Fibroblast of lung (primary cell): ENCODE measurements at regions not wholly inside any gene's neighbourhood (a gene's known extent, or its start where the extent isn't known, plus 50 kb on each side); places are given as distances from the start of the nearest gene placed in this dataset.

Source experiments
- DNase-seq, 2 donors: peaks; one replicate each; pipeline versions ENCODE4 v3.0.0 to v3.0.0-alpha.2; 2010; ENCODE audit warnings: low read depth in 2 of 2
- H2AFZ ChIP-seq: 2 replicates; pipeline ENCODE4 v1.5.1; 2012; ENCODE audit warnings: low read length, control low read depth, inconsistent platforms
- H3K27ac ChIP-seq: 2 replicates; pipeline ENCODE4 v1.5.1; 2011; ENCODE audit warnings: low read length, control low read depth; ENCODE audit not compliant: insufficient read depth
- H3K27me3 ChIP-seq: 2 replicates; pipeline ENCODE4 v1.5.1; 2011; ENCODE audit warnings: mild to moderate bottlenecking, low read length; ENCODE audit not compliant: control insufficient read depth, insufficient read depth
- H3K36me3 ChIP-seq: 2 replicates; pipeline ENCODE4 v1.5.1; 2011; ENCODE audit warnings: low read length; ENCODE audit not compliant: control insufficient read depth, insufficient read depth
- H3K4me1 ChIP-seq: 2 replicates; pipeline ENCODE4 v1.5.1; 2011; ENCODE audit warnings: low read length; ENCODE audit not compliant: control insufficient read depth, insufficient read depth; ENCODE audit errors: extremely low read depth
- H3K4me2 ChIP-seq: 2 replicates; pipeline ENCODE4 v1.5.1; 2011; ENCODE audit warnings: low read length, control low read depth; ENCODE audit not compliant: insufficient read depth; ENCODE audit errors: extremely low read depth
- H3K4me3 ChIP-seq, 4 experiments: fragments of 200-600 bp in 1 of 4; sonication (generic) in 1 of 4; replicated peaks in 1 of 4; 2 replicates each; pipeline ENCODE4 v1.5.1; 2011 to 2016; ENCODE audit warnings: low read length in 4 of 4, low read depth in 3 of 4, mild to moderate bottlenecking in 3 of 4, control low read depth in 2 of 4, inconsistent platforms in 1 of 4, mixed read lengths in 1 of 4; ENCODE audit not compliant: insufficient read depth in 1 of 4; ENCODE audit errors: control extremely low read depth in 1 of 4
- H3K79me2 ChIP-seq: 2 replicates; pipeline ENCODE4 v1.5.1; 2012; ENCODE audit warnings: mild to moderate bottlenecking, low read length, inconsistent platforms; ENCODE audit not compliant: control insufficient read depth, insufficient read depth
- H3K9ac ChIP-seq: 2 replicates; pipeline ENCODE4 v1.5.1; 2011; ENCODE audit warnings: mild to moderate bottlenecking, low read length, control low read depth; ENCODE audit not compliant: insufficient read depth
- H3K9me3 ChIP-seq: 2 replicates; pipeline ENCODE4 v1.5.1; 2012; ENCODE audit warnings: low read depth, low read length; ENCODE audit not compliant: control insufficient read depth, insufficient read depth
- H4K20me1 ChIP-seq: 2 replicates; pipeline ENCODE4 v1.5.1; 2011; ENCODE audit warnings: low read length; ENCODE audit not compliant: control insufficient read depth, insufficient read depth; ENCODE audit errors: extremely low read depth
- EZH2 ChIP-seq: IDR thresholded peaks from 2 replicates; pipeline ENCODE4 v1.5.1; 2012; ENCODE audit warnings: low read length, control low read depth, mild to moderate bottlenecking; ENCODE audit errors: missing control alignments
- TF ChIP-seq, protein P1 (sequence below), 2 donors: IDR thresholded peaks in 1 of 2; conservative IDR thresholded peaks in 1 of 2; 1 replicate in 1 of 2; 2 replicates in 1 of 2; pipeline ENCODE4 v1.5.1; 2011 to 2012; ENCODE audit warnings: low read length in 2 of 2, control low read depth in 1 of 2, inconsistent platforms in 1 of 2, low read depth in 1 of 2, mild to moderate bottlenecking in 1 of 2

DNA sequence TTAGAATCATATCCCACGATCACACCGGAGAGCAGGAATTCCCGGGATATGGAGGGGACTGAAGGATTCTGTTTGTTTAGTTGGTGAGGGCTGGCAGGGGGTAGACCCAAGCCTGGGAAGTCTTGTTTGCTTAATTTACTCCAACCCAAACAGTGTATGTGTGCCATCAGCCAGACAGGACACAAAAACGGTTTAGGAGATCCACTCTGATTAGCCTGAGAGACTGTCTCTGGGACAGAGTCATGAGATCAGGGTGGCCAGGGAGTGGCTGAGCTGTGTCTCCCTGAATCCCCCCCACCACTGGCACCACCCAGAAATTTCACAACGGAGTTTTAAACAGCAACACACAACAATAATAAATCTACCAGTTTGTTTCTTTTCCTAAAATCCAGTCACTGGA, 127.0 kb downstream of the RBFOX3 start:
- DNase-seq, result no peak
- H2AFZ ChIP-seq, result no peak overlapping the region
- H3K27me3 ChIP-seq, result no peaks in the 10 kb centered on the region
- no peak overlapping the region for H3K4me2 ChIP-seq
- H3K4me3 ChIP-seq, result no peak overlapping the region
- H3K9ac ChIP-seq, result no peak overlapping the region
- TF ChIP-seq, protein P1, sequence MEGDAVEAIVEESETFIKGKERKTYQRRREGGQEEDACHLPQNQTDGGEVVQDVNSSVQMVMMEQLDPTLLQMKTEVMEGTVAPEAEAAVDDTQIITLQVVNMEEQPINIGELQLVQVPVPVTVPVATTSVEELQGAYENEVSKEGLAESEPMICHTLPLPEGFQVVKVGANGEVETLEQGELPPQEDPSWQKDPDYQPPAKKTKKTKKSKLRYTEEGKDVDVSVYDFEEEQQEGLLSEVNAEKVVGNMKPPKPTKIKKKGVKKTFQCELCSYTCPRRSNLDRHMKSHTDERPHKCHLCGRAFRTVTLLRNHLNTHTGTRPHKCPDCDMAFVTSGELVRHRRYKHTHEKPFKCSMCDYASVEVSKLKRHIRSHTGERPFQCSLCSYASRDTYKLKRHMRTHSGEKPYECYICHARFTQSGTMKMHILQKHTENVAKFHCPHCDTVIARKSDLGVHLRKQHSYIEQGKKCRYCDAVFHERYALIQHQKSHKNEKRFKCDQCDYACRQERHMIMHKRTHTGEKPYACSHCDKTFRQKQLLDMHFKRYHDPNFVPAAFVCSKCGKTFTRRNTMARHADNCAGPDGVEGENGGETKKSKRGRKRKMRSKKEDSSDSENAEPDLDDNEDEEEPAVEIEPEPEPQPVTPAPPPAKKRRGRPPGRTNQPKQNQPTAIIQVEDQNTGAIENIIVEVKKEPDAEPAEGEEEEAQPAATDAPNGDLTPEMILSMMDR (conservative IDR thresholded peaks at IDR 0.05 in 1 of 2, IDR thresholded peaks at IDR 0.05 in 1 of 2; ENCODE audit: low read depth in 1 of 2, low read length in 2 of 2), result no peak
- no peak for TF ChIP-seq EZH2
- H3K79me2 ChIP-seq, result no peaks in the 10 kb centered on the region
- no peaks in the 10 kb centered on the region for H4K20me1 ChIP-seq
- no peaks in the 10 kb centered on the region for H3K36me3 ChIP-seq
- no peaks in the 10 kb centered on the region for H3K4me1 ChIP-seq
- H3K9me3 ChIP-seq, result no peaks in the 10 kb centered on the region
- H3K27ac ChIP-seq, result no peak overlapping the region

DNA sequence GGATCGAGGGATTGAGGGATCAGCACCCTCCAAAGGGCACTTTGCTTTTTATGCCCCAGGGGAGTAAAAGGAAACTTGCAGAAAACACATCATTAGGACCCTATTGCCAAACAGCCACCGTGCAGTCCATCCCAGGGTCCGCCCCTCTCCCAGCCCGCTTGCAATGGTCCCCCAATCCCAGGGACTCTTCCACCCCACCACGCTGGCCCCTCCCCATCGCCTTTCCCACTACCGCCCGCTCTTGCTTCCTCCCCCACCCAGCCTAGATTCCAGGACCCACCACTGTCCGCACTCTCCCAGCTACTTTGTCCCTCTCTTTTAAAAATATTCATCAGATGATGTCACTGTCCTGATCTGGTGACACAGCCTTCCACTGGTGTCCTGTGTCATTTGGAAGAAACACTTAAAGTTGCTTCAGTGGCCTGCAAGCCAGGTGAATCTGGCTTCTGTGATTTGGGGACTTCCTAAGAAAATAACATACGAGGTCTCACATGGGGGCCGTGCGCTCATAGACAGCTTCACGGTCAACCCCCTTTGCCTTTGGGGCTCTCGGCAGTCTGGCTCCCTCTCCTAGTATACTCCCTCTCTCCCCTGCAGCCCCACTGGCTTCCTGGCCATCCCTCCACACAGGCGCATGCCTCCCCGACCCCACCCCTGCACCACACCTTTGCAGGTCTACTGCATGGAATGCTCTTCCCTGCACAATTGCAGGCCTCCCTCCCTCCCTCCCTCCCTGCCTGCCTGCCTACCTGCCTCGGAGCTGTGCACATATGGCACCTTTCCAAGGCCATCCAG, 127.9 kb downstream of the RBFOX3 start:
- Histone ChIP-seq H3K79me2 (no peaks in the 10 kb centered on the region), H2AFZ (no peak overlapping the region), H3K27me3 (no peaks in the 10 kb centered on the region), H3K27ac (no peak overlapping the region), H3K9ac (no peak overlapping the region), H4K20me1 (no peaks in the 10 kb centered on the region), H3K4me3 (no peak overlapping the region), H3K36me3 (no peaks in the 10 kb centered on the region), H3K4me2 (no peak overlapping the region), H3K4me1 (no peaks in the 10 kb centered on the region), H3K9me3 (no peaks in the 10 kb centered on the region)
- no peak for DNase-seq
- TF ChIP-seq EZH2, result no peak
- TF ChIP-seq, protein P1 (conservative IDR thresholded peaks at IDR 0.05 in 1 of 2, IDR thresholded peaks at IDR 0.05 in 1 of 2; ENCODE audit: low read depth in 1 of 2, low read length in 2 of 2), result no peak

DNA sequence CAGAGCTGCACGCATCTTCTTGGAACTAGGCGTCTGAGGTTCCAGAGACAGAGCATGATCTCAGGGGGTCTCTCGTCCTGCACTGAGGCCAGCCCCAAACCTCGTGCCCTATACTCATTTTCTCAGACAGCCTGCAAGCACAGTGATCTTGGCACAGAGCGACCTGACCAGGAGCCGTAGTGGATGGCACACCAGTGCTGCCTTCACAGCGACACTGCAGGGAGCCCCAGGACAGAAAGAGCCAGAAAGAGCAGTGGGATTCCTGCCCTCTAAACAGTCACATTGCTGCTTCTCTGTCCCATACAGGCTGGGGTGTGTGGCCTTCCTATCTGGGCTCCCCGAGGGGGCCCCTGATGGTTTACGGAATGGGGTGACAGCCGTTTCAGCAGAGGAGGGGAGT, 131.0 kb downstream of the RBFOX3 start:
- H3K9me3 ChIP-seq, result no peaks in the 10 kb centered on the region
- H2AFZ ChIP-seq, result no peak overlapping the region
- no peak for TF ChIP-seq EZH2
- TF ChIP-seq, protein P1 (conservative IDR thresholded peaks at IDR 0.05 in 1 of 2, IDR thresholded peaks at IDR 0.05 in 1 of 2; ENCODE audit: low read depth in 1 of 2, low read length in 2 of 2), result no peak
- H3K79me2 ChIP-seq, result no peaks in the 10 kb centered on the region
- H3K27me3 ChIP-seq, result peaks cover 2% of the 10 kb centered on the region
- no peak overlapping the region for H3K4me3 ChIP-seq
- H3K4me2 ChIP-seq, result no peak overlapping the region
- H3K4me1 ChIP-seq, result no peaks in the 10 kb centered on the region
- H3K36me3 ChIP-seq, result no peaks in the 10 kb centered on the region
- H3K27ac ChIP-seq, result no peak overlapping the region
- DNase-seq, result no peak
- no peaks in the 10 kb centered on the region for H4K20me1 ChIP-seq
- H3K9ac ChIP-seq, result no peak overlapping the region
